Common myeloid progenitor, CD34-positive (primary cell): ENCODE measurements at regions not wholly inside any gene's neighbourhood (a gene's known extent, or its start where the extent isn't known, plus 50 kb on each side); places are given as distances from the start of the nearest gene placed in this dataset.

ENCODE experiments used
- CTCF ChIA-PET: fragments of 350-600 bp; sonication (Branson Sonifier 250); formaldehyde crosslinking; loops from one replicate; lab custom pipeline; 2021; ENCODE audit warnings: antibody characterized with exemption; lab: Charles Lee
- POLR2A ChIA-PET: fragments of 350-600 bp; sonication (Branson Sonifier 250); formaldehyde crosslinking; loops from one replicate; lab custom pipeline; 2021; ENCODE audit warnings: antibody characterized with exemption; lab: Charles Lee
- DNase-seq, 3 donors: peaks; one replicate each; pipeline versions ENCODE4 v3.0.0 to v3.0.0-alpha.2; 2013
- H3K27ac ChIP-seq, 2 experiments: 1 replicate in 1 of 2; 2 replicates in 1 of 2; pipeline ENCODE4 v1.7.0; 2013; ENCODE audit warnings: inconsistent platforms in 2 of 2, low read length in 2 of 2, mild to moderate bottlenecking in 2 of 2, low read depth in 1 of 2, moderate library complexity in 1 of 2; ENCODE audit not compliant: severe bottlenecking in 2 of 2, insufficient read depth in 1 of 2, poor library complexity in 1 of 2
- H3K27me3 ChIP-seq, 5 experiments: replicated peaks in 2 of 5; 1 replicate in 3 of 5; 2 replicates in 2 of 5; pipeline versions ENCODE4 v1.6.1 to v1.7.0; 2013; ENCODE audit warnings: low read length in 4 of 5, mild to moderate bottlenecking in 2 of 5, moderate library complexity in 2 of 5, inconsistent platforms in 1 of 5; ENCODE audit not compliant: insufficient read depth in 5 of 5, control insufficient read depth in 4 of 5
- H3K36me3 ChIP-seq, 4 experiments: 1 replicate in 2 of 4; 2 replicates in 2 of 4; pipeline versions ENCODE4 v1.6.1 to v1.7.0; 2013; ENCODE audit warnings: low read length in 3 of 4, control low read depth in 1 of 4, mild to moderate bottlenecking in 1 of 4; ENCODE audit not compliant: control insufficient read depth in 4 of 4, insufficient read depth in 4 of 4
- H3K4me1 ChIP-seq, 4 experiments: 1 replicate in 3 of 4; 2 replicates in 1 of 4; pipeline versions ENCODE4 v1.6.1 to v1.7.1; 2013; ENCODE audit warnings: low read length in 3 of 4, mild to moderate bottlenecking in 3 of 4, control low read depth in 1 of 4, inconsistent platforms in 1 of 4, moderate library complexity in 1 of 4; ENCODE audit not compliant: control insufficient read depth in 4 of 4, insufficient read depth in 4 of 4; ENCODE audit errors: control extremely low read depth in 1 of 4
- H3K4me3 ChIP-seq, 7 experiments: 1 replicate in 4 of 7; 2 replicates in 3 of 7; pipeline versions ENCODE4 v1.5.1 to v1.7.0; 2013; ENCODE audit warnings: mild to moderate bottlenecking in 7 of 7, low read length in 6 of 7, moderate library complexity in 6 of 7, inconsistent platforms in 2 of 7, low read depth in 2 of 7, control low read depth in 1 of 7; ENCODE audit not compliant: insufficient read depth in 4 of 7, control insufficient read depth in 1 of 7; ENCODE audit errors: extremely low read depth in 1 of 7
- H3K9me3 ChIP-seq, 5 experiments: 1 replicate in 4 of 5; 2 replicates in 1 of 5; pipeline versions ENCODE4 v1.6.1 to v1.7.1; 2013; ENCODE audit warnings: low read length in 4 of 5, mild to moderate bottlenecking in 2 of 5, inconsistent platforms in 1 of 5, low read depth in 1 of 5, moderate library complexity in 1 of 5; ENCODE audit not compliant: control insufficient read depth in 4 of 5, insufficient read depth in 2 of 5; ENCODE audit errors: control extremely low read depth in 1 of 5
- WGBS: methylation state at CpG from one replicate; pipeline ENCODE4 v1.1.5; 2013; ENCODE audit not compliant: insufficient coverage; 5-methylcytosine and 5-hydroxymethylcytosine counted together

DNA sequence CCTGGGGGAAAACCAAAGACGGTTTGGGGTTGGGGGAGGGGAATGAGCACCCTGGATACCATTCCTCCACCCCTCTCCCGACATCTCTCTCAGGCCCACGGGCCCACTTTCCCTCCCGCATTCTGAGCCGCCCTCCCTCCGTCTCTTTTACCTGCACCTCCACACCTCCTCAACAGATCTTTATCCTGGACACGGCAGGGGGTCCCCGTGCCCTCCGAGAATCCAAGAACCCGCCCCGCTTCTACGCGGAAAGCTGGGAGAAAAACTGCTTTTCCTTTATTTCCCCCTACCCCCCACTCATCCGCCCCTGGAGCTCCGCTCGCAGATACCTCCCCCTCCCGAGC is 108.8 kb downstream of the NAV1 start:
- Histone ChIP-seq H3K9me3 (no peaks in the 10 kb centered on the region), H3K27me3 (peaks cover 0 to 41% (median 4%) of the 10 kb centered on the region in 5 experiments), H3K36me3 (peaks cover 0 to 4% (median 0%) of the 10 kb centered on the region in 4 experiments), H3K27ac (no peak overlapping the region), H3K4me1 (peaks cover 0 to 24% (median 11%) of the 10 kb centered on the region in 4 experiments), H3K4me3 (peak overlapping the region in 5 of 7 experiments; percentile 7 to 75 (median 63))
- POLR2A ChIA-PET, result no interaction called here
- WGBS, result 53% methylated on average over 16 of the region's 17 CpGs
- no peak for DNase-seq
- CTCF ChIA-PET, result no interaction called here

DNA sequence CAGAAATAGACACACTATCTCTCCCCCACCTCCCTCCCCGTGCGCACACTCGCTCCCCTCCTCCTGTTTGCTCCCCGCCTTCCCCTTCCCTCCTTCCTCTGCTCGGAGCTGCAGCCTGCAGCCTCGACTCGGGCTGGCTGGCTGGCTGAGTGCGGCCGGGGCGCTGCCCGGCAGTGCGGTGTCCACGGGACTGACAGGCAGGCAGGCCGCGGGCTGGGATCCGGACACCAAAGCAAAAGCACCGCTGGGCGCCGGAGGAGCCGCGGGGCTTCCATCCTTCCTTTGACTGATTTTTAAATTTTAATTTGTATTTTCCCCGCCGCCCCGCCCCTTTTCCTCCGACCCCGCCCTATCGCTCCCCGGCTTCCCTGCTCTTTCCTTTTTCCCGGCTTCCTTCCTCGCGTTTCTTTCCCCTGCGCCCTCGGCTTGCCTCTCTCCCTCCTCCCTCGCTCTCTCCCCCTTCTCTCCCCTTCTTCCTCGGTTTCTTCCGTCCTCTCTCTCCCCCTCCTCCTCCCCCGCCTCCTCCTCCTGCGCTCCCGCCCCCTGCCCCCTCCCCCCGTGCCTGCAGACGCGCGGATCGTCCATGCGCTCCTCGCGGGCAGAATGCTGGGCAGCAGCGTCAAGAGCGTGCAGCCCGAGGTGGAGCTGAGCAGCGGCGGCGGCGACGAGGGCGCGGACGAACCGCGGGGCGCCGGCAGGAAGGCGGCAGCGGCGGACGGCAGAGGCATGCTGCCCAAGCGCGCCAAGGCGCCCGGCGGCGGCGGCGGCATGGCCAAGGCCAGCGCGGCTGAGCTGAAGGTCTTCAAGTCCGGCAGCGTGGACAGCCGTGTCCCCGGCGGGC is 109.4 kb downstream of the NAV1 start:
- peak overlapping the region; percentile 7 to 75 (median 60) for H3K4me3 ChIP-seq
- H3K4me1 ChIP-seq, result peaks cover 0 to 24% (median 13%) of the 10 kb centered on the region in 4 experiments
- DNase-seq, result peak; percentile 22 to 70 (median 60)
- no peak overlapping the region for H3K27ac ChIP-seq
- ChIA-PET CTCF (interaction anchor here (1.0 to 2.1 kb wide), 4 partner anchors 23 to 61 kb away, joined by 3 to 5 read pairs (median 4); no protein-coding TSS in a partner anchor), POLR2A (no interaction called here)
- peaks cover 0 to 41% (median 4%) of the 10 kb centered on the region in 5 experiments for H3K27me3 ChIP-seq
- under 1% methylated on average over 58 of the region's 81 CpGs for WGBS
- H3K36me3 ChIP-seq, result peaks cover 0 to 4% (median 0%) of the 10 kb centered on the region in 4 experiments
- H3K9me3 ChIP-seq, result no peaks in the 10 kb centered on the region

DNA sequence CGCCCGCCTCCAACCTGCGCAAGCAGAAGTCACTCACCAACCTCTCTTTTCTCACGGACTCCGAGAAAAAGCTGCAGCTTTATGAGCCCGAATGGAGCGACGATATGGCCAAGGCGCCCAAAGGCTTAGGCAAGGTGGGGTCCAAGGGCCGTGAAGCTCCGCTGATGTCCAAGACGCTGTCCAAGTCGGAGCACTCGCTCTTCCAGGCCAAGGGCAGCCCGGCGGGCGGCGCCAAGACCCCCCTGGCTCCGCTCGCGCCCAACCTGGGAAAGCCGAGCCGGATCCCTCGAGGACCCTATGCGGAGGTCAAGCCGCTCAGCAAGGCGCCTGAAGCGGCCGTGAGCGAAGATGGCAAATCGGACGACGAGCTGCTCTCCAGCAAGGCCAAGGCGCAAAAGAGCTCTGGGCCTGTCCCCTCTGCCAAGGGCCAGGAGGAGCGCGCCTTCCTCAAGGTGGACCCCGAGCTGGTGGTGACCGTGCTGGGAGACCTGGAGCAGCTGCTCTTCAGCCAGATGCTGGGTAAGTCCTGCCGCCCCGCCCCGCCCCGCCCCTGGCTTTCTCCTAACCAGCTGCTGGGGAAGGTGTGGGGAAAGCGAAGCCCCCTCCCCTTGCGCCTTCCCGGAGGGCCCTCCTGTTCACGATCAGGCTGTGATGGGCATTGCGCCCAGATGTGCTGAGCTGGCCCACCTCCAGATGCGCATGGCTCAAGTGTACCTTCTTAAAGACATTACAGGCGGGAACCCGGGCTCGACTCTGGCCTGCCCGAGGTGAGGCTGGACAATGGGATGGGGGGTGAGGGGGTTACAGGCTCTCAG is 110.2 kb downstream of the NAV1 start:
- 56% methylated on average over 39 of the region's 52 CpGs for WGBS
- POLR2A ChIA-PET, result interaction anchor here (0.6 kb wide), 1 partner anchor 15 kb away, joined by 3 read pairs; no protein-coding TSS in a partner anchor
- Histone ChIP-seq H3K27me3 (peaks cover 0 to 41% (median 4%) of the 10 kb centered on the region in 5 experiments), H3K36me3 (peaks cover 0 to 4% (median 0%) of the 10 kb centered on the region in 4 experiments), H3K4me3 (peak overlapping the region in 4 of 7 experiments; percentile 47 to 75 (median 62)), H3K4me1 (peaks cover 0 to 32% (median 17%) of the 10 kb centered on the region in 4 experiments), H3K9me3 (no peaks in the 10 kb centered on the region), H3K27ac (no peak overlapping the region)
- DNase-seq, result peak in 2 of 3 donors; percentile 16 to 23
- CTCF ChIA-PET, result interaction anchor here (0.7 to 2.1 kb wide), 5 partner anchors 24 to 76 kb away, joined by 3 to 5 read pairs (median 3); no protein-coding TSS in a partner anchor

DNA sequence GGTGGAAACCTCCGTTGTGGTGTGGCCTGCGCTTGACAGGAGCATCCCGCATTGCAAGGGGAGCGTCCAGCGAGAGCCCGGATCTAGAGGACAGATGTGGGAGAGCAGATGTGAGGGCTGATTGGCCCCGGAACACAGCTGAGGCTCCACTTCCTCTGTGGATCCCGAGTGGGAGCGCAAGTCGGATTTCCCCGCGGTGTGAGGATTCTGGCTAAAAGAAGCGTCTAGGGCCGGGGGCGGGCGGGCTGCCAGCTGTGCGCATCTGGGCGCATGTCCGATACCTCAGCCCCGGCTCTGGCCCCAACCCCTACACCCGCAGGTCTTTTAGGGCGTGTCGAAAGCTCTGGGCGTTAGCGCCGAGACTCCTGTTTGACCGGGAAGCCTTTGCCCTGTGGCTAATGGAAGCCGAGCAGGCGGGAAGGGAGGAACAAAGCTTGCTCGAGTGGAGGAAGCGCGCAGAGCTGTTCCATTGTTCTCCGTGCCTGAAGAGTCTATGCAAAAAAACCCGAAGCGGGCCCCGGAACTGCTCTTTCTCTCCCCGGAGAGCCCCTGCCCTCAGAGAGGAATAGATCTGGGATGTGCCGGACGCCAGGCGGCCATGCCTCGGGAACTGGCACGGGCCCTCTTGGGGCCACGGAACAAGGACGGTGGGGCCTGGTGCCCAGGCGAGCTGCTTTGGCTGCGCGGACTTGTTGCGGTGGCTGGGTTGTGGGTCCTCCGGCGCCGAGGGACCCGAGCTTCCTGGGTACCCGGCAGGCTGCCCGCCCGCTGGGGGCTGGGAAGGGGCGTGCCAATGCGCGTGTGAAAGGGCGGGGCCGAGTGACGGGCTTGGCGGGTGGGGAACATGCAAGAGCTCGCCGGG is 111.1 kb downstream of the NAV1 start:
- Histone ChIP-seq H3K4me1 (peaks cover 0 to 32% (median 18%) of the 10 kb centered on the region in 4 experiments), H3K36me3 (peaks cover 0 to 4% (median 0%) of the 10 kb centered on the region in 4 experiments), H3K27ac (no peak overlapping the region), H3K4me3 (peak overlapping the region in 5 of 7 experiments; percentile 27 to 72 (median 46)), H3K27me3 (peaks cover 0 to 41% (median 4%) of the 10 kb centered on the region in 5 experiments), H3K9me3 (no peaks in the 10 kb centered on the region)
- DNase-seq, result peak in 2 of 3 donors; percentile 28 to 42
- POLR2A ChIA-PET, result no interaction called here
- CTCF ChIA-PET, result interaction anchor here (1.0 to 2.1 kb wide), 4 partner anchors 9 to 59 kb away, joined by 3 to 5 read pairs (median 3); no protein-coding TSS in a partner anchor
- WGBS, result 19% methylated on average over 46 of the region's 64 CpGs

DNA sequence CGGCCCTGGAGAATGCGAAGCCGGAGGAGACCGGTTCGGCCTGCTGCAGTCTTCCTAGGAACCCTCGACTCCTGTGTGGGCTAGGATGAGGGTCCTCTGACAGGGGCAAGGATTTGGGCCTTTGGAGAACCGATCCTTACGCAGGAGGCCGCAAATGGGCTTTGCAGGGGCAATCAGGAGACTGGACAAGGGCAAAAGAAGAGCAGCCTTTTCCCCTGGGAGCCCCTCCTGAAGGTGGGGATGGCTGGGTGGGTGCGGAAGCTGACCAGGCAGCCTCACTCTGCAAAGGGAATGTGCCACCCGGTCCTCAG is 111.7 kb downstream of the NAV1 start:
- WGBS, result 59% methylated on average over 11 of the region's 11 CpGs
- peaks cover 0 to 4% (median 0%) of the 10 kb centered on the region in 4 experiments for H3K36me3 ChIP-seq
- no peak overlapping the region for H3K27ac ChIP-seq
- no peaks in the 10 kb centered on the region for H3K9me3 ChIP-seq
- peak overlapping the region in 2 of 7 experiments; percentile 48 to 72 for H3K4me3 ChIP-seq
- H3K4me1 ChIP-seq, result peaks cover 0 to 32% (median 21%) of the 10 kb centered on the region in 4 experiments
- POLR2A ChIA-PET, result no interaction called here
- CTCF ChIA-PET, result interaction anchor here (0.6 to 2.1 kb wide), 4 partner anchors 9 to 70 kb away, joined by 3 to 5 read pairs (median 3); no protein-coding TSS in a partner anchor
- H3K27me3 ChIP-seq, result peaks cover 0 to 41% (median 4%) of the 10 kb centered on the region in 5 experiments
- no peak for DNase-seq

DNA sequence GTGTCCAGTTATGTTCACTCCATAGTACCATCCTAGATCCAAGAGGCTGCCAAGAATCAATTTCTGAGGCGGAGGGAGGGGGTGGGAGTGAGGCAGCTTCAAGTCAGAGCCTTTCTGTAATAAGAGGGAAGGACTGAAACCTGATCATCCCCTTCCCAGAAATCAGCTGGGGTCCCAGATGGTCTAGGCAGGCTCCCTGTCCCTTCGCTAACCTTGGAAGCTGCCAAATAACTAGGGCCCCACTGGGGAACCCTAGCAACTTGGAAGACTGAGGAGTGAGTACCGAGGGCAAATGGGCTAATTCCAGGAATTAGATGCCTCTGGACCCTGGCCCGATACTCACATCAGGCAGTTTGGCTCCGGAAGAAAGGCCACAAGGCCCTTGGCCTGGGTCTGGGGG is 113.3 kb downstream of the NAV1 start:
- no peak overlapping the region for H3K27ac ChIP-seq
- no peak for DNase-seq
- POLR2A ChIA-PET, result no interaction called here
- H3K4me1 ChIP-seq, result peaks cover 0 to 38% (median 23%) of the 10 kb centered on the region in 4 experiments
- H3K36me3 ChIP-seq, result peaks cover 0 to 2% (median 0%) of the 10 kb centered on the region in 4 experiments
- CTCF ChIA-PET, result interaction anchor here (1.5 to 1.9 kb wide), 2 partner anchors 15 to 140 kb away, joined by 3 to 4 read pairs; no protein-coding TSS in a partner anchor
- H3K9me3 ChIP-seq, result no peaks in the 10 kb centered on the region
- H3K27me3 ChIP-seq, result peaks cover 0 to 41% (median 4%) of the 10 kb centered on the region in 5 experiments
- 100% methylated on average over 4 of the region's 5 CpGs for WGBS
- H3K4me3 ChIP-seq, result no peak overlapping the region
